Activated naive CD4-positive, alpha-beta T cell treated with anti-CD3 and anti-CD28 coated beads, Interleukin-2, amount 50 U/mL, for 16 hours (primary cell): ENCODE measurements at regions not wholly inside any gene's neighbourhood (a gene's known extent, or its start where the extent isn't known, plus 50 kb on each side); places are given as distances from the start of the nearest gene placed in this dataset.

ENCODE experiments used
- DNase-seq: peaks from one replicate; pipeline ENCODE4 v3.0.0-alpha.2; 2020

GRCh38 chr5:88144219-88145001, 124.2 kb downstream of the TMEM161B start:
- no peak for DNase-seq

GRCh38 chr5:88143693-88144218, 124.9 kb downstream of the TMEM161B start:
- DNase-seq = no peak

- DNase-seq = no peak
Observed at GRCh38 chr5:88142886-88143692, 125.6 kb downstream of the TMEM161B start.

GRCh38 chr5:88142636-88142885, 126.1 kb downstream of the TMEM161B start:
- DNase-seq = no peak

DNA sequence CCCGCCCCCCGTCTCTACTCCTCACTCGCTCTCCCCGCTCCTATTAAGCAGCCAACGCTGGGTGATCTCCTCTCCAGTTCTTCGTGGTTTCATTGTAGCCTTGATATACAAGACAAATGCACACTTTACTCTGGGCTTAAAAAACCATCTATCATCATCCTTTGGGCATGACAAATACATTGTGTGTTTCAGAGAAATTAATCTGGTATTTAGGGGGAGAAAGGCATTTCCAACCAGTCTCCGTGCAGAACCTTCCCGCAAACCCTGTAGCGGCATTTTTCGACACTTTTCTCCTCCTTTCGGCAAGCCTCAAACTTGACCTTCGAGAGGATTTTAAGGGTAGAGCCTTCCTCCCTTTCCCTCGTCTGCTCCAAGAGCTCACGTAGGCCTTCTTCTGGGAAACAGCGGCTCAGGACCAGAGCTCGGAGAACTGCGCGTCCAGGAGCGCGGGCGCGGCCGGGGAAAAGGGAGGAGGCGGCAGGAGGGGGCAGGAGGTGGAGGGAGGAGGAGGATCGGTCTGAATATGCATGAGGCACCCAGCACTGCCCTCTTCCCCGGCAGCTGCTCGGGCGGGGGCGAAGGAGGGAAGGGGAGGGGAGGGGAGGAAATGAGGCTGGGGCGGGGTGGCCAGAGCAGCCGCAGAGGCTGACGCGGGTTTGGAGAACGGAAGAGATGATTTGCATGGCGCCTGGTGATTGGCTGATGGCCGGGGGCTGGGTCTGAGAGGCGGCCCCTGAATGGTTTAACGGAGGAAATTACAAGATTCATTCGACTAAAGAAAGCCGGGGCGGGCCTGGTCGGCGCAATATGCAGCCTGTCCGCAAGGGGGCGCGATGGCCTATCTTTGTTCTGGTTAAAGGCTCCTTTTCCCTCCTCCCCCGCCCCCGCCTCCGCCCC, 127.5 kb downstream of the TMEM161B start:
- peak; percentile 52 for DNase-seq

DNA sequence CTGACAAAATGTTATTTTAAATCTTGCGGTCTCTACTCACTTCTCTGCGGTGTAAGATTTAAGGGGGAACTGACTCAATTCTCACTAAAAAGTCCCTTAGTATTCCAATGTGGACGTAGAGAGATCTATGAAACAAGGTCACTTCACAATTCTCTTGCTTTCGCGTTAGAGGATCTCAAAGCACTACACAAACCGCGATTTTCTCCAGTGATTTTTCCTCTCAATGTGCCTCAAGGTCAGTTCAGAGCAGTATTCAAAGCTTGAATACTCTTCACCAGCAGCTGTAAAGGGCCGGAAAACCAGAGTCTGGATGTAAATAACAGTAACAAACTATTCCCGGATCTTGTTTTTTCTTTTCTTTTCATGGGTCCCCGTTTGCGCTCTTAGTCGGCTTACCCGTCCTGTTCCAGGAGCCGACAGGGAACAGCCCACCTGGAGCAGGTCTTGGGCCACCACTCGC, 128.2 kb downstream of the TMEM161B start:
- DNase-seq = no peak

DNA sequence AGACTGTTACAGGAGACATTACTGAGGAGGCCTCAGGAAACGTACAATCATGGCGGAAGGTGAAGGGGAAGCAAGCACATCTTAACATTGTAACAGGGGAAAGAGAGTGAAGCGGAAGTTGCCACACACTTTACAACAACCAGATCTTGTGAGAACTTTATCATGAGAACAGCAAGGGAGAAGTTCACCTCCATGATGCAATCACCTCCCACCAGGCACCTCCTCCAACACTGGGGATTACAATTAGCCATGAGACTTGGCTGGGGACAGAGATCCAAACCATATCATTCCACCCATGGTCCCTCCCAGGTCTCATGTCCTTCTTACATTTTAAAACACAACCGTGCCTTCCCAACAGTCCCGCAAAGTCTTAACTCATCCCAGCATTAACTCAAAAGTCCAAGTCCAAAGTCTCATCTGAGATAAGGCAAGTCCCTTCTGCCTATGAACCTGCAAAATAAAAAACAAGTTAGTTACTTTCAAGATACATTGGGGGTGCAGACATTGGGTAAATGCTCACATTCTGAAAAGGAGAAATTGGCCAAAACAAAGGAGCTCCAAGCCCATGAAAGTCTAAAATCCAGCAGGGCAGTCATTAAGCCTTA, 138.3 kb downstream of the TMEM161B start:
- DNase-seq = no peak

DNA sequence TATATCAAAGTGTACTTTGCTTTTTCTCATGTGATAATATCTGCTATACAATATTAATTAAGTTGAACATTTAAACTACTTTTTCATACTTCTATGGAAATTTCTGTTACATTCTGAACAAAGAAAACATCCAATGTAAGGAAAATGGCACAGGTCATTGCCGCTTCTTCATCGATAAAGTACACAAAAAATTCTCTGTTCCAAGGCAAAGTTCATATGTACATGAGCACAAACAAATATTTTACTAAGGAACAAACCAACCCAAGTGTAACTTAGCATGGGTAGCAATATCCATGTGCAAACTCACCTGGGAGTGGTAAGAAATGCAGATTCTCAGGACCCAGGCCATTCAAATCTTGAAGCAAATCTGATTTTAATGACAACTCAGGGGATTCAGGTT, 139.8 kb downstream of the TMEM161B start:
- DNase-seq = no peak

DNA sequence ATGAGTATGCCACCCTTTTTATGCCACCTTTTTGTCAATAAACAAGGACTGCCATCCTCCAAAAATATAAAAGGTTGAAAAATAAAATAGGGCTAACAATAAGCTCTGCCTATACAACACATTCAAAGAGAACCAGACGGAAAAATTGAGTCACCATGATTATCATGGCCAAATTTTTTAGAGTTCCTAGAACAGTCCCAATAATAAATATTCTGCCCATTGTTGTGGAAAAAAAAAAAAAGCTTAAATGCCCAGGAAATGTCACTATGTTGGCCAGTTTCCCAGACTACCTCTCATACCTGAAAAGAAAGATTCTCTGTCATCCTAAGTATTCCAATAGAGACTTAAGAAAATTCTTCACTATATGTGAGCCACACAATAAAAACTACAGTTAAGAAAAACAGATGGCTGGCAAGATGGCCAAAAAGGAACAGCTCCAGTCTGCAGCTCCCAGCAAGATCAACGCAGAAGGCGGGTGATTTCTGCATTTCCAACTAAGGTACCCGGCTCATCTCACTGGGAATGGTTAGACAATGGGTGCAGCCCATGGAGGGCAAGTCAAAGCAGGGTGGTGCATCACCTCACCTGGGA, 149.0 kb downstream of the TMEM161B start:
- DNase-seq = no peak

GRCh38 chr5:88118179-88118578, 150.5 kb downstream of the TMEM161B start:
- DNase-seq = no peak

DNA sequence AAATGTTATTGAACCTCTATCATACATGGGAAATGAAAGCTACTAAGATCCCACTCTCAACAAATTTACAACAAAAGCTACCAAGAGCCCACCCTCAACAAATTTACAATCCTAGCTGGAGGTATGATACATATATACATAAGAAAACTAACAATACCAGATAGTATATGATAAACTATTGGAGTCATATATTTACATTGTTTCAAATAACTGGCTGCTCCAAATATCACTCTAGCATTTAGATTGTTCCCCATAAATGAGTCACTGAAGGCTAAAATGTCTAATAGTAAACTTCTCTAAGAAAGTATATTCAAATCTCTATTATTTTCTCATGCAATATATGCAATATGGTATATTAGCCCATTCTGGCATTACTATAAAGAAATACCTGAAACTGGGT, 151.1 kb downstream of the TMEM161B start:
- DNase-seq = no peak

GRCh38 chr5:88116396-88116795, 152.2 kb downstream of the TMEM161B start:
- no peak for DNase-seq

- DNase-seq = no peak
Observed at GRCh38 chr5:88115211-88115610, 153.4 kb downstream of the TMEM161B start.

GRCh38 chr5:88113429-88113828, 155.2 kb downstream of the TMEM161B start:
- DNase-seq = no peak

DNA sequence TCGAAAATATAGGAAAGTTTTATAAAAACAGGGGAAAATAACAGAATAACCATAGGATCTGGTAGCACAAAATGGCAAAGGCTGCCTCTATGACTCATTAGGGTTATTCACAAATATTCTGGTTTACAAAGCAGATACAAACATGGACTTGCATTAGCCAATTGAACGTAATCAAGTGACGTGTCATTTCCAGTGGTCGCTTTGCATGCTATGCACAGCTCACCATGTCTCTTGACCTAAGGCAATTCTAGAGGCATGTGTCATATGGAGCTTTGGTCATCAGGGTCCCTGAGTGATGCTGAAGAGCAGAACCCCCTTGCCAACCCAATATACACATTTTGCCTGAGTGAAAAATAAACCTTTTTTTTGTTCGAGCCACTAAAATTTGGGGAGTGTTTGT, 158.8 kb downstream of the TMEM161B start:
- no peak for DNase-seq

- DNase-seq = no peak
Observed at GRCh38 chr5:88108490-88109279, 160.0 kb downstream of the TMEM161B start.

DNA sequence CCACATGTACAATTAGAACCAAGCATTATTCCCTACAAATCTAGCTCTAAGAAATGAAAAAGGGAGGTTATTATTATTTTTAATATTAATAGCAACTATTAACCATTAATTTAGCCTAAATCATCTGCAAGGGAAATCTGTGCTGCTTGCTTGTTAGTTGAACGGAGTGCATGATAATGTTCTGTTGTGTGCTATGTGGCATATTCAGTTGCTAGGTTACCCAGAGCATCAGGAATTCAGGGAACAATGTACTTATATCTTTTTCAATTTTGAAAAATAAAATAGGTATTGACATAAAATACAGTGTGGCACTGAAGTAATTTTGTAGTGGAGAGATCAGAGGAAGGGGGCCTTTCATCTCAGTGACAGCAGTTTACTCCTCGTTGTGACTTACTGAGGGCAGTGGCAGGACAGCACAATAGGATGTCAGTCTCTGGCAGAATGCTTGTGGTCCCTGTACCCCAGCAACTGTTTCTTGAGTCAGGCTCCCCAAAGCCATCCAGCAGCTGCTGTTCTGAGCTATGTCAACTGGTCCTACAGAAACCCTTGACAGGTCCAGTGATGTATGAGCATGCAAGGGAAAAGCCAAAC, 173.6 kb downstream of the TMEM161B start:
- no peak for DNase-seq

- no peak for DNase-seq
Observed at GRCh38 chr5:88094403-88094802, 174.2 kb downstream of the TMEM161B start.

DNA sequence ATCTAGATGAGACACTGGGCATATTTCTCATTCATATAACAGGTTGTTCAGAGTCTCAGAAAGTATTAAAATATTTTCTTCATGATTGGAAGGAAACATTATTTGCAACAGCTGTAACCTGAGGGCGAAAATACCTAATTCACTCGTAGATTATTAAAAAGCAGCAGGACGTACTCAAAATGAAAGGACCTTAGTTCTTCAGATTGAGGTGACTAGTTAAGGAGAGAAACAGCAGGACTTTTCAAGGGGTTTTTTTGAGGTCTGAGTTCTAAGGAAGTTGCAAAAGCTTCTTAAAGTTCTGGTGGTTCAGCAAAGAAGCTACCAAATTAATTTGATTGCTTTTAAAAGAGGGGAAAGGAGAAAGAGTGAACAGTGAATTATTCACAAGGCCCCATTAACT, 174.9 kb downstream of the TMEM161B start:
- no peak for DNase-seq

DNA sequence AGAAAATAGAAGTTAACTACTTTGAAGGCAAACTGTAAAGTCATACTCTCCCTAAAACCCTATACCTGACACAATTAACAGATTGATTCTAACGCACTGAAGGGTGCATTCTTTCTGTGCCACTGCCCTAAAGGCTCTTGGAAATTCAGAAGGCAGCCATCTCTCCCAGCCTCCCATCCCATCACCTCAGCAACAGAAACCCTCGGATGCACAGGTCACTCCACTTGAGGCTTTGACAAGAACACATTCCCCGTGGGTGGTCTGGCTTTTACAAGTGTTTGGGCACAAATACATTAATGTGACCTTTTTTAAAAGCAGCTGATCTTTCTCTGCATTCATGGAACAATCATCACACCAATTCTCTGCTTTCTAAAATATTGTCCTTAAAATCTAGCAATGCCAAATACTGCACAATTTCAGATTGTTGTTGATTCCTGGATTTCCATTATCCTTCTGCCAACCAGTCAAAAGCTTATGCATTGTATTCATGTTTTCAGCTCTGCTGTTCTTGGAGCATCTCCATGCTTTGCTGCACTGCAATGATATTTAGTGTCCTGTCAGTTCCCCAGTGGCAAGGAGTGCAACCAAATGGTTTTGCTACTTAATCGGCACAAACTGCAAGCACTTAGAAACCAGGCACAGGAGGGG, 175.6 kb downstream of the TMEM161B start:
- no peak for DNase-seq

DNA sequence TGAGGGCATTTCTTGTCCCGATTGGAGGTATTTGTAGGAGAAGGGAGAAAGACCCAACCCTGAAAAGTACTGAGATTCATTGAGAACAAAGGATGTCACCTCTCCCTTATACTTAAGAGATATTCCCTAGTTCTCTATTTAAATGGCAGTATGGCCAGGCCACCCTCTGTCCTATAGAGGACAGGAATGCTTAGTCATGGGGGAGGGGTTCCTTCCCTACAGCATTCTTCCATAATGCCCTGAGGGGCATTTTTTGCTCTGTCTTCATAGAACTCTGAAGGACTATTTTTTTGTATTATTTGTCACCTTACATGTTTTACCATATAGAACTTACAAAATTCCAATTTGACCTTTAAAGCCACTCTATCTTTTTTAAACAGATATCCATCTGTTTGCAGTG, 176.3 kb downstream of the TMEM161B start:
- DNase-seq = no peak
